ENCODE measurements at regions not wholly inside any gene's neighbourhood (a gene's known extent, or its start where the extent isn't known, plus 50 kb on each side); places are given as distances from the start of the nearest gene placed in this dataset.

DNA sequence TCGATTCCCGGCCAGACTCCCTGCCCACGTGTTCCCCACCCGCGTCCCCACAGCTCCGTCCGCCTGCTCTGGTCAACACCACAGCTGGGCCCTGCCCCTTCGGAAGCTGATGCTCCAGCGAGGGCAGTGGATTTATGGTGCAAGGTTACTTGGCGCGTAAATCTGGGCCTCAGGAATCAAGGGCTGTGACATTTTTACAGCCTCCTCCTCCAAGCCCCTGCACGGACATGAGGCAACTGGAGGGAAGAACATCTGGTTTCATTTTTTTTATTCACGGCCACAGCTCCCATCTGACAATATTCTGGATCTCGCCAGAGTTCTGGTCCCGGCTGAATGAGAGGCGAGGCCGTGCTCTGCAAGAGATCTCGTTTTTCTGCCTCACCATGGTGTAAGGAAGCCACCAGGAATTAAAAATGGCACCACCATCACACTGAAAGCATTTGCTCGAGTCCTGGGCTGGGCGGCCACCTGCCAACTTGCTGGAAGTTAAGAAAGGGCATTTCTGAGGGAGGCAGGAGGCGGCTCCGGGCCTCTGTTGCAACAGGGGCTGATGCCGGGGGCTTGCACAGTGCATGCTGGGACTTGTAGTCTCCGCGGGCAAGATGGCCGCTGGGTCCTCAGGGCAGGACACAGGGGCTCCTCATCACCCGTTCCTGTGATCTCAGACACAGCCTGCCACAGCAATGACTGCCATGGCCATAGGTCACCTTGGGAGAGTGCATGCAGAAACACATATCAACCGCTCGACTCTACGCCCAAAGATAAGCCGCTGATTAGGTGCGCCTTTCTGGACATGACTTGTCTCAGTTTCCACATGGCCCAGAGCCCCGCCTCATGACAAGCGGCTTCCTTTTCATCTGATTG lies 148.5 kb downstream of the LY86 start:
- Histone ChIP-seq H3K27ac (no peak overlapping the region), H3K9me3 (no peaks in the 10 kb centered on the region), H3K36me3 (no peaks in the 10 kb centered on the region), H3K4me1 (peaks cover 8% of the 10 kb centered on the region), H3K4me3 (peak overlapping the region; percentile 38), H3K27me3 (ENCODE audit: low read depth) (no peaks in the 10 kb centered on the region)
- ATAC-seq: peak; percentile 50 to 66
- TF ChIP-seq, protein P1, sequence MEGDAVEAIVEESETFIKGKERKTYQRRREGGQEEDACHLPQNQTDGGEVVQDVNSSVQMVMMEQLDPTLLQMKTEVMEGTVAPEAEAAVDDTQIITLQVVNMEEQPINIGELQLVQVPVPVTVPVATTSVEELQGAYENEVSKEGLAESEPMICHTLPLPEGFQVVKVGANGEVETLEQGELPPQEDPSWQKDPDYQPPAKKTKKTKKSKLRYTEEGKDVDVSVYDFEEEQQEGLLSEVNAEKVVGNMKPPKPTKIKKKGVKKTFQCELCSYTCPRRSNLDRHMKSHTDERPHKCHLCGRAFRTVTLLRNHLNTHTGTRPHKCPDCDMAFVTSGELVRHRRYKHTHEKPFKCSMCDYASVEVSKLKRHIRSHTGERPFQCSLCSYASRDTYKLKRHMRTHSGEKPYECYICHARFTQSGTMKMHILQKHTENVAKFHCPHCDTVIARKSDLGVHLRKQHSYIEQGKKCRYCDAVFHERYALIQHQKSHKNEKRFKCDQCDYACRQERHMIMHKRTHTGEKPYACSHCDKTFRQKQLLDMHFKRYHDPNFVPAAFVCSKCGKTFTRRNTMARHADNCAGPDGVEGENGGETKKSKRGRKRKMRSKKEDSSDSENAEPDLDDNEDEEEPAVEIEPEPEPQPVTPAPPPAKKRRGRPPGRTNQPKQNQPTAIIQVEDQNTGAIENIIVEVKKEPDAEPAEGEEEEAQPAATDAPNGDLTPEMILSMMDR (IDR thresholded peaks at IDR 0.05): no peak
- intact Hi-C loops (cut with DNase I): no loop called here
- DNase-seq: peak; percentile 69

GRCh38 chr6:6737671-6738070 lies 149.2 kb downstream of the LY86 start:
- no peak for DNase-seq
- Histone ChIP-seq H3K9me3 (no peaks in the 10 kb centered on the region), H3K36me3 (no peaks in the 10 kb centered on the region), H3K4me1 (peaks cover 8% of the 10 kb centered on the region), H3K27me3 (ENCODE audit: low read depth) (no peaks in the 10 kb centered on the region), H3K4me3 (peak overlapping the region; percentile 38), H3K27ac (no peak overlapping the region)
- intact Hi-C loops (cut with DNase I): no loop called here
- TF ChIP-seq, protein P1 (IDR thresholded peaks at IDR 0.05): no peak
- no peak for ATAC-seq

DNA sequence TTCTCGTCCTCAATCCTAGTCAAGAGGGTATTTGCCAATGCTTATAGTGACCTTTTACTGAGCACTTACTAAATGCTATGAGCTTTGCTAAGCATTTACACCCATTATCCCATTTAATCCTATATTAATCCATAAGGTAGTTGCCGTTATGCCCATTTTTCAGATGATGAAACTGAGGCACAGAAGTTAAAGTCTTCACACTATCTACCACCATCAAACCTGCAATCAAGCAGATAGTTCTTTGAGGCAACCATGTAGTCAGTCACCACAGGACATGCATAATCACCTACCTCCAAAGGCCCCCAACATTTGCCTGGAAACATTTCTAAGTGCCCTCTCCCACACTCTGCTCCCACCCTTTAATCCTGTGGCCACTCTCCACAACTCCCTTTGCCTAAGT lies 149.6 kb downstream of the LY86 start:
- no peak overlapping the region for H3K27ac ChIP-seq
- H3K4me3 ChIP-seq: no peak overlapping the region
- no peaks in the 10 kb centered on the region for H3K36me3 ChIP-seq
- no peaks in the 10 kb centered on the region for H3K9me3 ChIP-seq
- TF ChIP-seq, protein P1 (IDR thresholded peaks at IDR 0.05): no peak
- H3K27me3 ChIP-seq (ENCODE audit: low read depth): no peaks in the 10 kb centered on the region
- DNase-seq (no peak), ATAC-seq (no peak)
- peaks cover 8% of the 10 kb centered on the region for H3K4me1 ChIP-seq
- intact Hi-C loops (cut with DNase I): no loop called here

- Histone ChIP-seq H3K9me3 (no peaks in the 10 kb centered on the region), H3K4me1 (peaks cover 8% of the 10 kb centered on the region), H3K27me3 (ENCODE audit: low read depth) (no peaks in the 10 kb centered on the region), H3K27ac (no peak overlapping the region), H3K4me3 (no peak overlapping the region), H3K36me3 (no peaks in the 10 kb centered on the region)
- TF ChIP-seq, protein P1 (IDR thresholded peaks at IDR 0.05): no peak
- DNase-seq: no peak
- intact Hi-C loops (cut with DNase I): no loop called here
- peak; percentile 33 to 83 for ATAC-seq
These were observed 150.6 kb downstream of the LY86 start for GRCh38 chr6:6738922-6739716.

DNA sequence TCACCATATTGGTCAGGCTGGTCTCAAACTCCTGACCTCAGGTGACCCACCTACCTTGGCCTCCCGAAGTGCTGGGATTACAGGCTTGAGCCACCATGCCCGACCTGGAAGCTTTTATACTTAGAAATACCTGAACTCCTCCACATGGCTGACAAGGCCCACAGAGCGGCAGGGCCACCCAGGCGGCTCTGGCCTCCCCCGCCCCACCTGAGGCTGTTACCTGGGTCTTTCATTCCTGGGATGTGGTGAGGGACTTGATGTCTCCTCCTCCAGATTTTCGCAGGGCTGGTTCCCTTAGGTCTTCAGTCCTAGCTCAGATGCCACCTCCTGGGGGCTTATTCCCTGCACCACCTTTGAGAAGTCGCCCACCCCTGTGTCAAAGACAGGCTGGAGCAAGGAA lies 152.1 kb downstream of the LY86 start:
- Histone ChIP-seq H3K27ac (no peak overlapping the region), H3K4me1 (peaks cover 8% of the 10 kb centered on the region), H3K4me3 (no peak overlapping the region), H3K9me3 (no peaks in the 10 kb centered on the region), H3K27me3 (ENCODE audit: low read depth) (no peaks in the 10 kb centered on the region), H3K36me3 (no peaks in the 10 kb centered on the region)
- ATAC-seq (no peak), DNase-seq (no peak)
- intact Hi-C loops (cut with DNase I): no loop called here
- TF ChIP-seq, protein P1 (IDR thresholded peaks at IDR 0.05): no peak
